ENCODE measurements at regions not wholly inside any gene's neighbourhood (a gene's known extent, or its start where the extent isn't known, plus 50 kb on each side); places are given as distances from the start of the nearest gene placed in this dataset.

GRCh38 chrX:5656544-5656943 is 572.1 kb downstream of the NLGN4X start:
- H3K27ac ChIP-seq = no peak overlapping the region
- intact Hi-C loops (cut with DNase I) = no loop called here
- H3K27me3 ChIP-seq = no peaks in the 10 kb centered on the region
- no peak overlapping the region for H3K4me3 ChIP-seq
- no peaks in the 10 kb centered on the region for H3K36me3 ChIP-seq
- no peaks in the 10 kb centered on the region for H3K4me1 ChIP-seq
- H3K9me3 ChIP-seq = no peaks in the 10 kb centered on the region
- TF ChIP-seq, protein P1, sequence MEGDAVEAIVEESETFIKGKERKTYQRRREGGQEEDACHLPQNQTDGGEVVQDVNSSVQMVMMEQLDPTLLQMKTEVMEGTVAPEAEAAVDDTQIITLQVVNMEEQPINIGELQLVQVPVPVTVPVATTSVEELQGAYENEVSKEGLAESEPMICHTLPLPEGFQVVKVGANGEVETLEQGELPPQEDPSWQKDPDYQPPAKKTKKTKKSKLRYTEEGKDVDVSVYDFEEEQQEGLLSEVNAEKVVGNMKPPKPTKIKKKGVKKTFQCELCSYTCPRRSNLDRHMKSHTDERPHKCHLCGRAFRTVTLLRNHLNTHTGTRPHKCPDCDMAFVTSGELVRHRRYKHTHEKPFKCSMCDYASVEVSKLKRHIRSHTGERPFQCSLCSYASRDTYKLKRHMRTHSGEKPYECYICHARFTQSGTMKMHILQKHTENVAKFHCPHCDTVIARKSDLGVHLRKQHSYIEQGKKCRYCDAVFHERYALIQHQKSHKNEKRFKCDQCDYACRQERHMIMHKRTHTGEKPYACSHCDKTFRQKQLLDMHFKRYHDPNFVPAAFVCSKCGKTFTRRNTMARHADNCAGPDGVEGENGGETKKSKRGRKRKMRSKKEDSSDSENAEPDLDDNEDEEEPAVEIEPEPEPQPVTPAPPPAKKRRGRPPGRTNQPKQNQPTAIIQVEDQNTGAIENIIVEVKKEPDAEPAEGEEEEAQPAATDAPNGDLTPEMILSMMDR (IDR thresholded peaks at IDR 0.05) = no peak
- DNase-seq (ENCODE audit: low spot score in 2 of 2) = no peak

DNA sequence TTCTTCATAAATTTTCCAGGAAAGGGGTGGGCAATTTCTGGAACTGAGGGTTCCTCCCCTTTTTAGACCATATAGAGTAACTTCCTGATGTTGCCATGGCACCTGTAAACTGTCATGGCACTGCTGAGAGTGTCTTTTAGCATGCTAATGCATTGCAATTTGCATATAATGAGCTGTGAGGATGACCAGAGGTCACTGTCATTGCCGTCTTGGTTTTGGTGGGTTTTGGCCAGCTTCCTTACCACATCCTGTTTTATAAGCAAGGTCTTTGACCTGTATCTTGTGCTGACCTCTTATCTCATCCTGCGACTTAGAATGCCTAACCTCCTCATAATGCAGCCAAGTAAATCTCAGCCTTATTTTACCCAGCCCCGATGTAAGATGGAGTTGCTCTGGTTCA is 577.8 kb downstream of the NLGN4X start:
- TF ChIP-seq, protein P1 (IDR thresholded peaks at IDR 0.05) = no peak
- Histone ChIP-seq H3K27ac (no peak overlapping the region), H3K4me3 (no peak overlapping the region), H3K4me1 (no peaks in the 10 kb centered on the region), H3K9me3 (no peaks in the 10 kb centered on the region), H3K27me3 (no peaks in the 10 kb centered on the region), H3K36me3 (no peaks in the 10 kb centered on the region)
- intact Hi-C loops (cut with DNase I) = no loop called here
- no peak for DNase-seq (ENCODE audit: low spot score in 2 of 2)

DNA sequence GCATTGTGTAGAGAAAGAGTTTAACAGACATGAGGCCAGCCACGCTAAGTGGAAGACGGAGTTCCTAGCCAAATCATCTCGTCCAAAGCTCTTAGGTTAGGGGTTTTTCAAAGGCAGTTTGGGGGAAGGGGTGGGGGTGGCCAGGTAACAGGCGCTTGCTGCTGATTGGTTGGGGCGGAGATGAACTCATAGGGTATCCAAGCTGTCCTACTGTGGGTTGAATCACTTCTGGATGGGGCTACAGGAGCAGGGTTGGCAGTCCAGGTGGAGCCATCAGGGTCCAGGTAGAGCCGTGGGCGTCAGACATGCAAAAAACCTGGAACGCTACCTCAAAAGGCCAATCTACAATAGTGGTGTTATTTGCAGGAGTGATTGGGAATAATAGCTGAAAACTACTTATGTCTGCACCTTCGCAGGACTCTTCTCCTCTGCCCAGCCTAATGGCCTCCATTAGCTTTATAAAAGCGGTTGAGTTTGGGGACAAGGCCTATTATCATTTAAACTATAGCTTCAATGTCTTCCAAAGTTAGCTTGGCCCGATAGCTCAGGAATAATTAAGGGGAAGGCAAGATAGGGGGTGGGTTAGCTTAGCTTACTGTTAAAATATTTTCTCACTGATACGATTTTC is 579.6 kb downstream of the NLGN4X start:
- TF ChIP-seq, protein P1 (IDR thresholded peaks at IDR 0.05) = no peak
- Histone ChIP-seq H3K27me3 (no peaks in the 10 kb centered on the region), H3K27ac (no peak overlapping the region), H3K36me3 (no peaks in the 10 kb centered on the region), H3K4me3 (no peak overlapping the region), H3K4me1 (no peaks in the 10 kb centered on the region), H3K9me3 (no peaks in the 10 kb centered on the region)
- no peak for DNase-seq (ENCODE audit: low spot score in 2 of 2)
- intact Hi-C loops (cut with DNase I) = no loop called here

- no peak overlapping the region for H3K27ac ChIP-seq
- no peaks in the 10 kb centered on the region for H3K27me3 ChIP-seq
- H3K36me3 ChIP-seq = no peaks in the 10 kb centered on the region
- DNase-seq (ENCODE audit: low spot score in 2 of 2) = no peak
- no peaks in the 10 kb centered on the region for H3K9me3 ChIP-seq
- no peak overlapping the region for H3K4me3 ChIP-seq
- H3K4me1 ChIP-seq = no peaks in the 10 kb centered on the region
- TF ChIP-seq, protein P1 (IDR thresholded peaks at IDR 0.05) = no peak
- intact Hi-C loops (cut with DNase I) = no loop called here
Observed at GRCh38 chrX:5646818-5647217, 581.8 kb downstream of the NLGN4X start.

GRCh38 chrX:5644776-5645175 is 583.9 kb downstream of the NLGN4X start:
- Histone ChIP-seq H3K4me3 (no peak overlapping the region), H3K27me3 (no peaks in the 10 kb centered on the region), H3K4me1 (no peaks in the 10 kb centered on the region), H3K27ac (no peak overlapping the region), H3K9me3 (no peaks in the 10 kb centered on the region), H3K36me3 (no peaks in the 10 kb centered on the region)
- TF ChIP-seq, protein P1 (IDR thresholded peaks at IDR 0.05) = no peak
- intact Hi-C loops (cut with DNase I) = no loop called here
- DNase-seq (ENCODE audit: low spot score in 2 of 2) = no peak

DNA sequence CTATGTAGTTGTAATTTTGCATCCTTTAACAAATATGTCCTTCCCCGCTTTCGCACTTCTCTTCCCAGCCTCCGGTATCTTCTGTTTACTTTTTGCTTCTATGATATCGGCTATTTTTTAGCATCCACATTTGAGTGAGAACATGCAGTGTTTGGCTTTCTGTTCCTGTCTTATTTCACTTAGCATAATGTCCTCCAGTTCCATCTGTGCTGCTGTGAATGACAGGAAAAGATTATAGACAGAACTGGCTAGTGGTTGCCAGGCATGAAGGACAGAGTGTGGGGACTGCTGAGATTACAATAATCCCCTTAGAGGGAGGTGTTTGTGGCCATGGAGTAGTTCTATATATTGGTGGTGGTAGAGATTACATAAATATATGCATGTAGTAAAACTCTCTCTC is 588.6 kb downstream of the NLGN4X start:
- Histone ChIP-seq H3K36me3 (no peaks in the 10 kb centered on the region), H3K4me3 (no peak overlapping the region), H3K9me3 (no peaks in the 10 kb centered on the region), H3K27me3 (no peaks in the 10 kb centered on the region), H3K27ac (no peak overlapping the region), H3K4me1 (no peaks in the 10 kb centered on the region)
- intact Hi-C loops (cut with DNase I) = no loop called here
- TF ChIP-seq, protein P1 (IDR thresholded peaks at IDR 0.05) = no peak
- no peak for DNase-seq (ENCODE audit: low spot score in 2 of 2)

Data from ascending aorta (tissue), 2 donors.